OCI-LY3 (cell line): ENCODE measurements at regions not wholly inside any gene's neighbourhood (a gene's known extent, or its start where the extent isn't known, plus 50 kb on each side); places are given as distances from the start of the nearest gene placed in this dataset.

Experiments
- CTCF ChIP-seq: fragments of 200-600, 300-600 bp; sonication (generic); IDR thresholded peaks from 2 replicates; pipeline ENCODE4 v1.5.1; 2014; ENCODE audit warnings: antibody characterized with exemption, low read length, low read depth
- EZH2phosphoT487 ChIP-seq: fragments of 200-600 bp; shearing (Covaris generic); IDR thresholded peaks from 2 replicates; pipeline ENCODE4 v1.6.1; 2018; ENCODE audit warnings: antibody characterized with exemption, mixed run types, low read depth

DNA sequence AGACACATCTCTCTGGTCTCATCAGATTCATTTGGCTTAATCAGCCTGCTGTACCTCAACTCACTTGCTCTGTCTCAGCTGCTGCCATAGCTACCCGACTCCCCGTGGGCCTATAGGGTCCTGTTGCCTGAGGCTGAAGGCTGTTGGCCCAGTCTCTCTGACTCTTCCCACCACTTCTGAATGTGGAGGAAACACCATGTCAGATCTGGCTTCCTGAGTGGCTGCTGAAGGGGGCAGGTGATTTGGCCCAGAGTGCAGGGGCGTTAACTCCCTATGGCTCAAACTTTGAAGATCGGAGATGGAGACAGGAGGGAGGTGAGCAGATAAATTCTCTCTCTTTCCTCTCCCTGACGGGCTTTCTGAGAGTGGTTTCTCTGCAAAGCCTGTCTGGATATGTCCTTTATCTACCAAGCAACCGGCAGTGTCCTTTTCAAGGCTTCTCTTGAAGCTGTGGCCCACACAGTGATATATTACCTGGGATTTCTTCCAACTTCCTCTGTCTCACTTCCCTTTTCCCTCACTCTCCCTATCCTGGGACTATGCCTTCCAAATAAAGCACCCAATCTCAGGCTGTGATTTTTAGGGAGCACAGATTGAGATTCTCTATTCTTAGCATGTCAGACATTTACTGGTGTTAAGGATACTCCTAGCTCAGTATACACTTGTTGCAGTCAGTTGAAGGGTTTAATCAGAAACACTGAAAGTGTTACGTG is 334.9 kb upstream of the TBC1D5 start:
- TF ChIP-seq CTCF (no peak), EZH2phosphoT487 (no peak)
